Heart right ventricle (tissue), 16 donors: ENCODE measurements at regions not wholly inside any gene's neighbourhood (a gene's known extent, or its start where the extent isn't known, plus 50 kb on each side); places are given as distances from the start of the nearest gene placed in this dataset.

Experiments
- ATAC-seq, 8 donors: fragments of 200-7000 bp; cut with Tn5 transposase; one replicate each; pipeline ENCODE4 v1.9.1; 2020; ENCODE audit warnings: mild to moderate bottlenecking in 8 of 8, moderate library complexity in 8 of 8, moderate number of reproducible peaks in 1 of 8
- DNase-seq, 2 donors: peaks; one replicate each; pipeline ENCODE4 v3.0.0-alpha.2; 2020
- H3K27ac ChIP-seq, 10 donors: fragments of 200-600 bp; sonication (generic) in 2 of 10; one replicate each; pipeline versions ENCODE4 v1.5.0 to v1.8.0; 2020 to 2022; ENCODE audit warnings: mild to moderate bottlenecking in 3 of 10
- H3K27me3 ChIP-seq, 7 donors: fragments of 200-600 bp; one replicate each; pipeline ENCODE4 v1.8.0; 2021 to 2022; ENCODE audit warnings: mild to moderate bottlenecking in 2 of 7
- H3K36me3 ChIP-seq, 9 donors: fragments of 200-600 bp; sonication (generic) in 1 of 9; one replicate each; pipeline versions ENCODE4 v1.5.0 to v1.8.0; 2020 to 2022; ENCODE audit warnings: mild to moderate bottlenecking in 2 of 9
- H3K4me1 ChIP-seq, 9 donors: fragments of 200-600 bp; sonication (generic) in 1 of 9; one replicate each; pipeline versions ENCODE4 v1.5.0 to v1.8.0; 2020 to 2022; ENCODE audit warnings: mild to moderate bottlenecking in 4 of 9
- H3K4me3 ChIP-seq, 10 donors: fragments of 200-600 bp; sonication (generic) in 2 of 10; one replicate each; pipeline versions ENCODE4 v1.5.0 to v1.8.0; 2020 to 2022; ENCODE audit warnings: mild to moderate bottlenecking in 7 of 10, moderate library complexity in 2 of 10
- H3K9me3 ChIP-seq, 11 donors: fragments of 200-600 bp in 10 of 11; sonication (generic) in 2 of 11; one replicate each; pipeline versions ENCODE4 v1.5.0 to v1.8.0; 2013 to 2022; ENCODE audit warnings: mild to moderate bottlenecking in 2 of 11, control low read depth in 1 of 11, moderate library complexity in 1 of 11
- CTCF ChIP-seq, 9 donors: fragments of 200-600 bp; sonication (generic) in 2 of 9; IDR thresholded peaks; one replicate each; pipeline versions ENCODE4 v1.5.0 to v1.8.0; 2021 to 2022; ENCODE audit warnings: antibody characterized with exemption in 9 of 9, mild to moderate bottlenecking in 5 of 9, moderate library complexity in 1 of 9
- WGBS, 2 donors: extraction: QIAGEN DNeasy Blood & Tissue Kit; methylation state at CpG; one replicate each; pipeline ENCODE4 v1.1.7; 2013; ENCODE audit warnings: inconsistent platforms in 1 of 2; 5-methylcytosine and 5-hydroxymethylcytosine counted together
- intact Hi-C, 10 donors: fragments of 100-400 bp; cut with DNase I; formaldehyde crosslinking; loops; one replicate each; pipeline versions ENCODE4 v1.11.1 to v1.14.2; 2022
- donor health status: Arrhythmogenic right ventricular cardiomyopathy.
- donor health status: ischemic (EF 13 %, LVEDD 7.1; RV severe dilation, severe dysfunction).
- donor health status: healthy with polysubstance abuse.
- donor health status: DM: no; HTN: yes; CAD: no.
- donor health status: DM: no; HTN: no; CAD: no.
- donor health status: ischemic (EF 25% LVEDD 6.9; RV normal size, moderate dysfunction).
- donor health status: ischemic (EF 25% LVEDD 5.7; RV mildly dilated, moderate dysfunction).
- donor health status: healthy.
- donor health status: DM: yes; HTN: yes; CAD: no.
- donor health status: Ischemic cardiomyopathy.
- donor health status: ischemic (EF 35%, LVEDD 5.7; RV mildly dilated, moderate dysfunction).
- donor health status: nonischemic (EF 11% LVEDD 7.7; RV severe dilation, severe dysfunction).
- donor health status: DM: yes; HTN: yes; CAD: no.
- donor health status: PGD.
- donor health status: ischemic (EF 29% LVEDD 5.4; RV normal size, mild dysfunction).
- donor health status: nonischemic (EF 23%, LVEDD 6.1; RV moderate dilation, normal function).

GRCh38 chr14:53227154-53227718, 74.1 kb upstream of the DDHD1 start:
- intact Hi-C loops: no loop called here
- Histone ChIP-seq H3K36me3 (no peaks in the 10 kb centered on the region), H3K4me3 (no peak overlapping the region), H3K4me1 (no peaks in the 10 kb centered on the region), H3K27ac (no peak overlapping the region), H3K27me3 (no peaks in the 10 kb centered on the region), H3K9me3 (peaks cover 0 to 31% (median 0%) of the 10 kb centered on the region in 11 donors)
- no peak for DNase-seq
- TF ChIP-seq CTCF (IDR thresholded peaks at IDR 0.05): no peak
- WGBS, 2 donors: 86 to 93% methylated on average over 4 of the region's 4 CpGs
- no peak for ATAC-seq

- peak in 1 of 2 donors; percentile 54 for DNase-seq
- no peaks in the 10 kb centered on the region for H3K36me3 ChIP-seq
- peak in 5 of 8 donors; percentile 18 to 75 (median 44) for ATAC-seq
- no peaks in the 10 kb centered on the region for H3K4me1 ChIP-seq
- WGBS, 2 donors: 77 to 84% methylated on average over 5 of the region's 5 CpGs
- no peak overlapping the region for H3K4me3 ChIP-seq
- H3K27me3 ChIP-seq: no peaks in the 10 kb centered on the region
- no peak for TF ChIP-seq CTCF (IDR thresholded peaks at IDR 0.05)
- intact Hi-C loops: no loop called here
- H3K9me3 ChIP-seq: peaks cover 0 to 36% (median 0%) of the 10 kb centered on the region in 11 donors
- H3K27ac ChIP-seq: no peak overlapping the region
These were observed 73.4 kb upstream of the DDHD1 start for GRCh38 chr14:53226553-53226952.

DNA sequence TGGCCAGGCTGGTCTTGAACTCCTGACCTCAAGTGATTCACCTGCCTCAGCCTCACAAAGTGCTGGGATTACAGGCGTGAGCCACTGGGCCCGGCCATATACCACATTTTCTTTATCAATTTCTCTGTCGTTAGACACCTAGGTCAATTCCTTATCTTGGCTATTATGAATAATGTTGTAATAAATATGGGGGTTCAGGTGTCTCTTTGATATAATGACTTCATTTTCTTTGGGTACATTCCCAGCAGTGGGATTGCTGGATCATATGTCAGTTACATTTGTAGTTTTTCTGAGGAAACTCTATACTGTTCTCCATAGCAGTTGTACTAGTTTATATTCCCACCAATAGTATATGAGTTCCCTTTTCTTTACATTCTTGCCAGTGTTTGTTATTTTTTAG, 67.8 kb upstream of the DDHD1 start:
- Histone ChIP-seq H3K4me3 (no peak overlapping the region), H3K27ac (no peak overlapping the region), H3K36me3 (no peaks in the 10 kb centered on the region), H3K4me1 (peaks cover 0 to 10% (median 4%) of the 10 kb centered on the region in 9 donors), H3K27me3 (no peaks in the 10 kb centered on the region), H3K9me3 (peaks cover 0 to 30% (median 0%) of the 10 kb centered on the region in 11 donors)
- intact Hi-C loops: no loop called here
- WGBS, 2 donors: 60 to 91% methylated on average over 3 of the region's 3 CpGs
- DNase-seq (no peak), ATAC-seq (no peak)
- no peak for TF ChIP-seq CTCF (IDR thresholded peaks at IDR 0.05)

- WGBS, 2 donors: 85 to 96% methylated on average over 2 of the region's 2 CpGs
- Histone ChIP-seq H3K36me3 (no peaks in the 10 kb centered on the region), H3K27me3 (no peaks in the 10 kb centered on the region), H3K4me3 (peak overlapping the region; percentile 43 to 77 (median 68)), H3K27ac (peak overlapping the region in 5 of 10 donors; percentile 49 to 80 (median 68)), H3K9me3 (peaks cover 0 to 14% (median 0%) of the 10 kb centered on the region in 11 donors), H3K4me1 (peaks cover 0 to 10% (median 4%) of the 10 kb centered on the region in 9 donors)
- TF ChIP-seq CTCF (IDR thresholded peaks at IDR 0.05): no peak
- intact Hi-C loops: no loop called here
- no peak for ATAC-seq
- DNase-seq: no peak
These were observed 65.0 kb upstream of the DDHD1 start for GRCh38 chr14:53218161-53218560.
